ENCODE measurements at regions not wholly inside any gene's neighbourhood (a gene's known extent, or its start where the extent isn't known, plus 50 kb on each side); places are given as distances from the start of the nearest gene placed in this dataset.

GRCh38 chr18:75868031-75868430 lies 440.5 kb upstream of the SMIM21 start:
- 79 to 88% methylated on average over 8 to 9 of the region's 9 CpGs for WGBS, 2 experiments (ENCODE audit: insufficient coverage in 1 of 2, insufficient read length in 1 of 2)
- H3K4me3 ChIP-seq (ENCODE audit: low read length), result no peak overlapping the region
- no peaks in the 10 kb centered on the region for H3K9me3 ChIP-seq (ENCODE audit: control insufficient read depth, low read length)
- no peaks in the 10 kb centered on the region for H3K36me3 ChIP-seq (ENCODE audit: control insufficient read depth, insufficient read depth, low read length)
- H3K4me1 ChIP-seq (ENCODE audit: control insufficient read depth, insufficient read depth, low read length), result no peaks in the 10 kb centered on the region
- Mint-ChIP-seq H3K9me3 (no peaks in the 10 kb centered on the region), H3K4me3 (no peak overlapping the region), H3K27me3 (ENCODE audit: insufficient read depth) (no peaks in the 10 kb centered on the region), H3K36me3 (ENCODE audit: low read depth) (no peaks in the 10 kb centered on the region), H3K4me1 (peaks cover 2% of the 10 kb centered on the region), H3K27ac (no peak overlapping the region)
- peak; percentile 62 for DNase-seq
- H3K9ac ChIP-seq (ENCODE audit: extremely low read depth, low read length, poor library complexity, severe bottlenecking), result no peak overlapping the region
- H3K27me3 ChIP-seq (ENCODE audit: control insufficient read depth, insufficient read depth, low read length, poor library complexity, severe bottlenecking), result no peaks in the 10 kb centered on the region
- TF ChIP-seq CTCF (conservative IDR thresholded peaks at IDR 0.05), result no peak
- H3K27ac ChIP-seq (ENCODE audit: low read depth, low read length), result no peak overlapping the region

DNA sequence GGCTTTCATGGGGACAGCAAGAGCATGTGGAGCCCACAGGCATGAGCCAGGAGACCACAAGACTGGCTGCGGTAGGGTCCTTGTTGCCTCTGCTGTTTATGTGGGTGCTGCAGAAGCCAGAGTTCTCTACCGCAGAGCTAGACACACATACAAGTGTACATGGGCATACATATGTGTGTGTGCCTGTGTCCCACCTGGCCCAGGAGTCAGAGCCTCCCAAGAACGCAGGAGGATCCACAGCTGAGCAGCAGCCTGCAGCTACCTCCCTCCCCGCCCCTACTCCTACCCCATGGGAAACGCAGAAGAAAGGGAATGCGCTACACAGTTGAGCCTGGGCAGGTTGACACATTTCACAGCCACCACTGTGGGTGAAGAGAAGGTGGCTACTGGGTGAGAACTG lies 438.1 kb upstream of the SMIM21 start:
- H3K36me3 ChIP-seq (ENCODE audit: control insufficient read depth, insufficient read depth, low read length), result no peaks in the 10 kb centered on the region
- no peak overlapping the region for H3K9ac ChIP-seq (ENCODE audit: extremely low read depth, low read length, poor library complexity, severe bottlenecking)
- WGBS, 2 experiments (ENCODE audit: insufficient coverage in 1 of 2, insufficient read length in 1 of 2), result 94% methylated on average over 6 of the region's 6 CpGs; no CpG with 5 or more reads in 1 of the 2 experiments
- H3K27me3 ChIP-seq (ENCODE audit: control insufficient read depth, insufficient read depth, low read length, poor library complexity, severe bottlenecking), result no peaks in the 10 kb centered on the region
- Mint-ChIP-seq H3K27me3 (ENCODE audit: insufficient read depth) (no peaks in the 10 kb centered on the region), H3K9me3 (no peaks in the 10 kb centered on the region), H3K27ac (no peak overlapping the region), H3K4me3 (no peak overlapping the region), H3K36me3 (ENCODE audit: low read depth) (no peaks in the 10 kb centered on the region), H3K4me1 (peaks cover 2% of the 10 kb centered on the region)
- H3K4me1 ChIP-seq (ENCODE audit: control insufficient read depth, insufficient read depth, low read length), result no peaks in the 10 kb centered on the region
- no peak overlapping the region for H3K4me3 ChIP-seq (ENCODE audit: low read length)
- no peak overlapping the region for H3K27ac ChIP-seq (ENCODE audit: low read depth, low read length)
- no peak for DNase-seq
- TF ChIP-seq CTCF (conservative IDR thresholded peaks at IDR 0.05), result no peak
- H3K9me3 ChIP-seq (ENCODE audit: control insufficient read depth, low read length), result no peaks in the 10 kb centered on the region

DNA sequence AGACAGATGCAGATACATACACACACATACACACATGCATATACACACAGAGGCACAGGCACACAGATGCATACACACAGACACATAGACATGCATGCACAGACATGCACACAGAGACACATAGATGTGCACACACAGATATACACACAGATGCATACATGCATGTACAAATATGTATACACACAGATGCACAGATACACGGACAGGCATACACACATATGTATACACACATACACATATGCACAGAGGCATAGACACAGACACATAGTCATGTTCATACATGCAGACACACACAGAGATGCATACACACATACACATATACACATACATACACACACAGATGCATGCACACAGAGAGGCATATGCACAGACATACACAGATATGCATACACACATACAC lies 437.3 kb upstream of the SMIM21 start:
- H3K4me3 ChIP-seq (ENCODE audit: low read length), result no peak overlapping the region
- no peak overlapping the region for H3K27ac ChIP-seq (ENCODE audit: low read depth, low read length)
- Mint-ChIP-seq H3K27me3 (ENCODE audit: insufficient read depth) (no peaks in the 10 kb centered on the region), H3K9me3 (no peaks in the 10 kb centered on the region), H3K4me3 (no peak overlapping the region), H3K4me1 (peaks cover 2% of the 10 kb centered on the region), H3K27ac (no peak overlapping the region), H3K36me3 (ENCODE audit: low read depth) (no peaks in the 10 kb centered on the region)
- no peak for TF ChIP-seq CTCF (conservative IDR thresholded peaks at IDR 0.05)
- H3K9me3 ChIP-seq (ENCODE audit: control insufficient read depth, low read length), result no peaks in the 10 kb centered on the region
- no peaks in the 10 kb centered on the region for H3K36me3 ChIP-seq (ENCODE audit: control insufficient read depth, insufficient read depth, low read length)
- H3K9ac ChIP-seq (ENCODE audit: extremely low read depth, low read length, poor library complexity, severe bottlenecking), result no peak overlapping the region
- 80 to 86% methylated on average over 1 of the region's 1 CpG for WGBS, 2 experiments (ENCODE audit: insufficient coverage in 1 of 2, insufficient read length in 1 of 2)
- DNase-seq, result no peak
- no peaks in the 10 kb centered on the region for H3K4me1 ChIP-seq (ENCODE audit: control insufficient read depth, insufficient read depth, low read length)
- no peaks in the 10 kb centered on the region for H3K27me3 ChIP-seq (ENCODE audit: control insufficient read depth, insufficient read depth, low read length, poor library complexity, severe bottlenecking)

Data from endodermal cell (in vitro differentiated cells).